Mucosa of descending colon (tissue), 3 donors: ENCODE measurements at regions not wholly inside any gene's neighbourhood (a gene's known extent, or its start where the extent isn't known, plus 50 kb on each side); places are given as distances from the start of the nearest gene placed in this dataset.
"Not testable (repeated sequence)": the region's sequence is repeated elsewhere in the genome, so short reads cannot be mapped to it uniquely, and the experiment has no call there.

Source experiments
- ATAC-seq: fragments of 200-7000 bp; cut with Tn5 transposase; one replicate; pipeline ENCODE4 v1.9.1; 2020; ENCODE audit warnings: mild to moderate bottlenecking, moderate library complexity
- DNase-seq, 3 donors: peaks; one replicate each; pipeline ENCODE4 v3.0.0-alpha.2; 2020
- H3K36me3 ChIP-seq: fragments of 200-600 bp; one replicate; pipeline ENCODE4 v1.8.0; 2021; ENCODE audit warnings: low read depth, mild to moderate bottlenecking
- H3K4me1 ChIP-seq: fragments of 200-600 bp; one replicate; pipeline ENCODE4 v1.8.0; 2021; ENCODE audit warnings: low read depth, mild to moderate bottlenecking
- H3K4me3 ChIP-seq: fragments of 200-600 bp; one replicate; pipeline ENCODE4 v1.8.0; 2021; ENCODE audit warnings: mild to moderate bottlenecking
- H3K9me3 ChIP-seq: fragments of 200-600 bp; one replicate; pipeline ENCODE4 v1.8.0; 2021; ENCODE audit warnings: mild to moderate bottlenecking
- CTCF ChIP-seq: fragments of 200-600 bp; IDR thresholded peaks from one replicate; pipeline ENCODE4 v1.8.0; 2022; ENCODE audit warnings: antibody characterized with exemption, mild to moderate bottlenecking
- intact Hi-C, 2 donors: fragments of 100-400 bp; cut with DNase I in 1 of 2; cut with micrococcal nuclease in 1 of 2; formaldehyde crosslinking; loops; one replicate each; pipeline versions ENCODE4 v1.11.0 to v1.11.1; 2022; cut with DNase I, micrococcal nuclease
- donor health status: DM: no; HTN: no; CAD: no; lungs with moderate emphysema.
- donor health status: DM: no; HTN: no; CAD: no.
- donor health status: DM: no; HTN: yes; CAD: no.

- DNase-seq (no peak), ATAC-seq (no peak)
- Histone ChIP-seq H3K9me3 (no peaks in the 10 kb centered on the region), H3K4me1 (no peaks in the 10 kb centered on the region), H3K36me3 (no peaks in the 10 kb centered on the region), H3K4me3 (no peak overlapping the region)
- no peak for TF ChIP-seq CTCF
- intact Hi-C loops: no loop called here
These were observed 811.0 kb upstream of the AMELY start for GRCh38 chrY:7722566-7722965.

- intact Hi-C loops: no loop called here
- no peak for TF ChIP-seq CTCF
These were observed 809.4 kb upstream of the AMELY start for GRCh38 chrY:7720974-7721373.

GRCh38 chrY:7719271-7719670 is 807.7 kb upstream of the AMELY start:
- intact Hi-C loops: no loop called here
- no peaks in the 10 kb centered on the region for H3K9me3 ChIP-seq
- no peak for TF ChIP-seq CTCF
- H3K36me3 ChIP-seq: no peaks in the 10 kb centered on the region
- H3K4me1 ChIP-seq: no peaks in the 10 kb centered on the region
- no peak for DNase-seq
- no peak overlapping the region for H3K4me3 ChIP-seq
- ATAC-seq: no peak

More at GRCh38 chrY:7720974-7721373, 809.4 kb upstream of the AMELY start:
- DNase-seq (no peak), ATAC-seq (no peak)
- Histone ChIP-seq H3K9me3 (no peaks in the 10 kb centered on the region), H3K4me3 (no peak overlapping the region), H3K36me3 (no peaks in the 10 kb centered on the region), H3K4me1 (no peaks in the 10 kb centered on the region)

GRCh38 chrY:7718626-7719025 is 807.1 kb upstream of the AMELY start:
- no peak for TF ChIP-seq CTCF
- no peak for ATAC-seq
- intact Hi-C loops: no loop called here
- H3K4me3 ChIP-seq: no peak overlapping the region
- H3K36me3 ChIP-seq: no peaks in the 10 kb centered on the region
- no peaks in the 10 kb centered on the region for H3K9me3 ChIP-seq
- no peak for DNase-seq
- H3K4me1 ChIP-seq: no peaks in the 10 kb centered on the region

- Histone ChIP-seq H3K9me3 (no peaks in the 10 kb centered on the region), H3K4me3 (no peak overlapping the region), H3K36me3 (no peaks in the 10 kb centered on the region), H3K4me1 (no peaks in the 10 kb centered on the region)
- no peak for ATAC-seq
- intact Hi-C loops: no loop called here
- no peak for DNase-seq
- TF ChIP-seq CTCF: no peak
These were observed 806.6 kb upstream of the AMELY start for GRCh38 chrY:7718126-7718525.

- intact Hi-C loops: no loop called here
- ATAC-seq (no peak), DNase-seq (peak in 1 of 3 donors; percentile 7)
- no peak for TF ChIP-seq CTCF
- Histone ChIP-seq H3K4me1 (no peaks in the 10 kb centered on the region), H3K9me3 (no peaks in the 10 kb centered on the region), H3K36me3 (no peaks in the 10 kb centered on the region), H3K4me3 (no peak overlapping the region)
These were observed 802.9 kb upstream of the AMELY start for GRCh38 chrY:7714426-7714825.

GRCh38 chrY:7713738-7714137 is 802.2 kb upstream of the AMELY start:
- H3K4me3 ChIP-seq, DNase-seq, H3K4me1 ChIP-seq, H3K9me3 ChIP-seq, ATAC-seq, intact Hi-C loops, H3K36me3 ChIP-seq: not testable (repeated sequence)
